SK-N-SH treated with all-trans-retinoic acid at 6 μM for 48 hours (cell line): ENCODE measurements at regions not wholly inside any gene's neighbourhood (a gene's known extent, or its start where the extent isn't known, plus 50 kb on each side); places are given as distances from the start of the nearest gene placed in this dataset.

ENCODE experiments used
- ARNTL ChIP-seq: fragments of 450-650 bp; formaldehyde crosslinking; IDR thresholded peaks from 2 replicates; pipeline ENCODE4 v1.5.0; 2020; ENCODE audit warnings: low read depth, mild to moderate bottlenecking, moderate library complexity, borderline replicate concordance
- CSDC2 ChIP-seq: fragments of 250-450 bp; sonication (Bioruptor Pico); IDR thresholded peaks from 2 replicates; pipeline ENCODE4 v1.5.0; 2020; ENCODE audit warnings: mild to moderate bottlenecking, moderate library complexity
- CSRNP3 ChIP-seq: fragments of 250-450 bp; sonication (Bioruptor Pico); IDR thresholded peaks from 2 replicates; pipeline ENCODE4 v1.5.1; 2021; ENCODE audit warnings: mild to moderate bottlenecking, moderate library complexity
- GLIS3 ChIP-seq: fragments of 250-450 bp; sonication (Bioruptor Pico); IDR thresholded peaks from 2 replicates; pipeline ENCODE4 v1.5.0; 2020; ENCODE audit warnings: mild to moderate bottlenecking, moderate library complexity
- ISL1 ChIP-seq: fragments of 250-450 bp; sonication (Bioruptor Pico); IDR thresholded peaks from 2 replicates; pipeline ENCODE4 v2.1.2; 2022; ENCODE audit warnings: mild to moderate bottlenecking, moderate library complexity
- PATZ1 ChIP-seq: fragments of 250-450 bp; sonication (Bioruptor Pico); IDR thresholded peaks from 2 replicates; pipeline ENCODE4 v1.8.0; 2020; ENCODE audit warnings: mild to moderate bottlenecking, moderate library complexity, borderline replicate concordance
- SNAI2 ChIP-seq: fragments of 250-450 bp; sonication (Bioruptor Pico); IDR thresholded peaks from 2 replicates; pipeline ENCODE4 v1.5.0; 2020; ENCODE audit warnings: mild to moderate bottlenecking, moderate library complexity
- TOX ChIP-seq: fragments of 250-450 bp; sonication (Bioruptor Pico); IDR thresholded peaks from 2 replicates; pipeline ENCODE4 v1.8.0; 2021; ENCODE audit warnings: mild to moderate bottlenecking, moderate library complexity, borderline replicate concordance
- TSHZ2 ChIP-seq: fragments of 250-450 bp; sonication (Bioruptor Pico); IDR thresholded peaks from 2 replicates; pipeline ENCODE4 v1.5.0; 2020; ENCODE audit warnings: mild to moderate bottlenecking, moderate library complexity
- ZFP3 ChIP-seq: fragments of 250-450 bp; sonication (Bioruptor Pico); IDR thresholded peaks from 2 replicates; pipeline ENCODE4 v1.5.0; 2020; ENCODE audit warnings: mild to moderate bottlenecking, moderate library complexity
- ZNF565 ChIP-seq: fragments of 450-650 bp; formaldehyde crosslinking; conservative IDR thresholded peaks from 2 replicates; pipeline ENCODE4 v1.5.0; 2020; ENCODE audit warnings: low read depth, mild to moderate bottlenecking, moderate library complexity
- ZNF8 ChIP-seq: fragments of 450-650 bp; formaldehyde crosslinking; IDR thresholded peaks from 2 replicates; pipeline ENCODE4 v1.5.0; 2020; ENCODE audit warnings: mild to moderate bottlenecking, moderate library complexity

- no peak for TF ChIP-seq ZNF565
- no peak for TF ChIP-seq ZFP3 (CRISPR knock-in tag)
- no peak for TF ChIP-seq ARNTL (CRISPR knock-in tag)
- TF ChIP-seq CSRNP3 (CRISPR knock-in tag) = no peak
- TF ChIP-seq TOX = no peak
- no peak for TF ChIP-seq SNAI2
- no peak for TF ChIP-seq PATZ1 (CRISPR knock-in tag)
- no peak for TF ChIP-seq ZNF8
- no peak for TF ChIP-seq TSHZ2 (CRISPR knock-in tag)
- no peak for TF ChIP-seq CSDC2 (CRISPR knock-in tag)
- TF ChIP-seq ISL1 = no peak
- no peak for TF ChIP-seq GLIS3
Measured at GRCh38 chr2:38474715-38475566, 97.9 kb upstream of the ATL2 start.
